IMR-90 (cell line): ENCODE measurements at regions not wholly inside any gene's neighbourhood (a gene's known extent, or its start where the extent isn't known, plus 50 kb on each side); places are given as distances from the start of the nearest gene placed in this dataset.

Experiments
- ATAC-seq: fragments of 200-7000 bp; cut with Tn5 transposase; 2 replicates; pipeline ENCODE4 v1.9.1; 2020; ENCODE audit warnings: low read depth, mild to moderate bottlenecking, moderate library complexity
- BruUV-seq: library from RNA; stranded (reverse); fragments of 400-500 nt; replicated peaks from 2 replicates; lab custom pipeline; 2021; lab: Mats Ljungman, UMichigan
- CTCF ChIA-PET: fragments of 300-600 bp; formaldehyde crosslinking; extraction: SDS; loops from one replicate; lab custom pipeline; 2021; ENCODE audit warnings: antibody characterized with exemption; lab: Yijun Ruan, JAX
- POLR2A ChIA-PET: fragments of 300-600 bp; sonication (Branson Sonifier 250); formaldehyde crosslinking; loops from one replicate; lab custom pipeline; 2022; ENCODE audit warnings: antibody characterized with exemption; ENCODE audit not compliant: unreplicated experiment; lab: Charles Lee
- DNase-seq: peaks from one replicate; pipeline ENCODE4 v3.0.0; 2013
- H2AFZ ChIP-seq: replicated peaks from 2 replicates; pipeline ENCODE3; 2013; ENCODE audit warnings: low read length, mild to moderate bottlenecking; ENCODE audit not compliant: poor library complexity
- H2AK5ac ChIP-seq: 2 replicates; pipeline ENCODE4 v1.6.1; 2013; ENCODE audit warnings: low read depth, low read length, inconsistent platforms
- H2AK9ac ChIP-seq: replicated peaks from 2 replicates; pipeline ENCODE3; 2013; ENCODE audit warnings: mild to moderate bottlenecking, low read depth, low read length, moderate library complexity; ENCODE audit not compliant: poor library complexity
- H2BK120ac ChIP-seq: 2 replicates; pipeline ENCODE4 v1.6.1; 2013; ENCODE audit warnings: low read depth, low read length, inconsistent platforms
- H2BK15ac ChIP-seq: 3 replicates; pipeline ENCODE4 v1.6.1; 2013; ENCODE audit warnings: low read depth, low read length, inconsistent platforms
- H2BK20ac ChIP-seq: 2 replicates; pipeline ENCODE4 v1.6.1; 2013; ENCODE audit warnings: low read depth, mild to moderate bottlenecking, inconsistent platforms, low read length, moderate library complexity
- H2BK5ac ChIP-seq: 2 replicates; pipeline ENCODE4 v1.6.1; 2013; ENCODE audit warnings: mild to moderate bottlenecking, low read depth, low read length, inconsistent platforms; ENCODE audit not compliant: poor library complexity, severe bottlenecking
- H3K14ac ChIP-seq: replicated peaks from 2 replicates; pipeline ENCODE4 v1.6.1; 2013; ENCODE audit warnings: low read depth, low read length, inconsistent platforms
- H3K18ac ChIP-seq: 2 replicates; pipeline ENCODE4 v1.6.1; 2013; ENCODE audit warnings: low read depth, low read length, control low read depth
- H3K23ac ChIP-seq: 2 replicates; pipeline ENCODE4 v1.6.1; 2013; ENCODE audit warnings: low read depth, low read length, inconsistent platforms
- H3K27ac ChIP-seq: 2 replicates; pipeline ENCODE4 v1.5.1; 2013; ENCODE audit warnings: mild to moderate bottlenecking, control low read depth, low read length; ENCODE audit not compliant: insufficient read depth
- H3K27me3 ChIP-seq: 2 replicates; pipeline ENCODE4 v1.6.1; 2013; ENCODE audit warnings: low read length; ENCODE audit not compliant: control insufficient read depth, insufficient read depth
- H3K36me3 ChIP-seq: 2 replicates; pipeline ENCODE4 v1.6.1; 2013; ENCODE audit warnings: low read length, mixed read lengths; ENCODE audit not compliant: control insufficient read depth, insufficient read depth
- H3K4ac ChIP-seq: 2 replicates; pipeline ENCODE4 v1.6.1; 2013; ENCODE audit warnings: low read depth, low read length, inconsistent platforms
- H3K4me1 ChIP-seq: 2 replicates; pipeline ENCODE4 v1.6.1; 2013; ENCODE audit warnings: low read length, mixed read lengths; ENCODE audit not compliant: control insufficient read depth, insufficient read depth
- H3K4me2 ChIP-seq: 2 replicates; pipeline ENCODE4 v1.6.1; 2013; ENCODE audit warnings: low read depth, mild to moderate bottlenecking, control low read depth, low read length, moderate library complexity
- H3K4me3 ChIP-seq: 2 replicates; pipeline ENCODE4 v1.5.1; 2013; ENCODE audit warnings: low read depth, mild to moderate bottlenecking, control low read depth, low read length, moderate library complexity; ENCODE audit not compliant: insufficient read depth
- H3K56ac ChIP-seq: 2 replicates; pipeline ENCODE4 v1.6.1; 2013; ENCODE audit warnings: low read length, inconsistent platforms; ENCODE audit not compliant: insufficient read depth; ENCODE audit errors: extremely low read depth
- H3K79me1 ChIP-seq, 2 experiments: 2 replicates each; pipeline ENCODE4 v1.6.1; 2013; ENCODE audit warnings: low read length in 2 of 2, inconsistent platforms in 1 of 2, low read depth in 1 of 2
- H3K9ac ChIP-seq: 2 replicates; pipeline ENCODE4 v1.6.1; 2013; ENCODE audit warnings: low read depth, low read length, control low read depth
- H3K9me1 ChIP-seq: 2 replicates; pipeline ENCODE4 v1.6.1; 2013; ENCODE audit warnings: low read length, inconsistent platforms; ENCODE audit not compliant: insufficient read depth
- H3K9me3 ChIP-seq: 2 replicates; pipeline ENCODE4 v1.6.1; 2013; ENCODE audit warnings: low read length; ENCODE audit not compliant: control insufficient read depth, insufficient read depth
- H4K20me1 ChIP-seq: 2 replicates; pipeline ENCODE4 v1.6.1; 2013; ENCODE audit warnings: low read length, inconsistent platforms; ENCODE audit not compliant: insufficient read depth
- H4K5ac ChIP-seq: 2 replicates; pipeline ENCODE4 v1.6.1; 2013; ENCODE audit warnings: mild to moderate bottlenecking, low read depth, low read length, control low read depth
- H4K8ac ChIP-seq, 2 experiments: 2 replicates each; pipeline ENCODE4 v1.6.1; 2013; ENCODE audit warnings: low read depth in 2 of 2, low read length in 2 of 2, control low read depth in 1 of 2, inconsistent platforms in 1 of 2
- H4K91ac ChIP-seq: 2 replicates; pipeline ENCODE4 v1.6.1; 2013; ENCODE audit warnings: low read depth, low read length, inconsistent platforms; ENCODE audit not compliant: insufficient read depth
- CEBPB ChIP-seq: IDR thresholded peaks from 2 replicates; pipeline ENCODE4 v1.6.1; 2012; ENCODE audit warnings: low read depth, low read length, improper control_type of control experiment
- CTCF ChIP-seq: conservative IDR thresholded peaks from 2 replicates; pipeline ENCODE4 v1.5.1; 2012; ENCODE audit warnings: mild to moderate bottlenecking, low read depth, low read length, improper control_type of control experiment
- ELK1 ChIP-seq: fragments of 150-350 bp; IDR thresholded peaks from 2 replicates; pipeline ENCODE4 v1.6.1; 2016; ENCODE audit warnings: low read depth, mild to moderate bottlenecking, low read length, moderate library complexity, borderline replicate concordance
- MAFK ChIP-seq: IDR thresholded peaks from 2 replicates; pipeline ENCODE4 v1.6.1; 2012; ENCODE audit warnings: low read depth, low read length, improper control_type of control experiment
- MAZ ChIP-seq: IDR thresholded peaks from 2 replicates; pipeline ENCODE4 v1.6.1; 2012; ENCODE audit warnings: low read depth, mild to moderate bottlenecking, low read length, improper control_type of control experiment, moderate library complexity, borderline replicate concordance
- MXI1 ChIP-seq: IDR thresholded peaks from 2 replicates; pipeline ENCODE4 v1.6.1; 2012; ENCODE audit warnings: low read depth, mild to moderate bottlenecking, low read length, moderate library complexity, borderline replicate concordance
- POLR2A ChIP-seq: IDR thresholded peaks from 2 replicates; pipeline ENCODE4 v1.6.1; 2012; ENCODE audit warnings: mild to moderate bottlenecking, low read depth, low read length
- RCOR1 ChIP-seq: IDR thresholded peaks from 2 replicates; pipeline ENCODE4 v1.6.1; 2012; ENCODE audit warnings: mild to moderate bottlenecking, low read length, improper control_type of control experiment; ENCODE audit not compliant: insufficient replicate concordance
- WGBS, 2 experiments: methylation state at CpG; one replicate each; pipeline versions ENCODE4 v1.1.5 to v1.1.7; 2013; ENCODE audit warnings: missing lambda C conversion rate in 2 of 2; ENCODE audit not compliant: insufficient read length in 1 of 2; ENCODE audit errors: extremely low coverage in 2 of 2; 5-methylcytosine and 5-hydroxymethylcytosine counted together
- dilution Hi-C: fragments of 300-500 bp; cut with HindIII; formaldehyde crosslinking; loops from one replicate; pipeline ENCODE4 v1.14.3; 2018; ENCODE audit warnings: low sequenced_read_pairs; ENCODE audit not compliant: unreplicated experiment
- in situ Hi-C: fragments of 300-500 bp; cut with MboI; formaldehyde crosslinking; loops from 3 replicates; pipeline ENCODE4 v1.14.3; 2019; ENCODE audit warnings: low sequenced_read_pairs, inconsistent platforms, mixed read lengths
- intact Hi-C: fragments of 100-400 bp; cut with micrococcal nuclease; formaldehyde crosslinking; loops from 2 replicates; pipeline ENCODE4 v1.10.0; 2022

GRCh38 chr9:79166005-79166404, 405.8 kb upstream of the TLE4 start:
- no peak overlapping the region for H2BK5ac ChIP-seq
- no peak overlapping the region for H3K4me2 ChIP-seq
- no peak overlapping the region for H4K91ac ChIP-seq
- H2BK20ac ChIP-seq: no peak overlapping the region
- no peaks in the 10 kb centered on the region for H3K27me3 ChIP-seq
- no peak overlapping the region for H2BK15ac ChIP-seq
- WGBS, 2 experiments: 29% methylated on average over 1 of the region's 3 CpGs; no CpG with 5 or more reads in 1 of the 2 experiments
- H3K79me1 ChIP-seq: no peaks in the 10 kb centered on the region
- H3K9me1 ChIP-seq: no peaks in the 10 kb centered on the region
- H3K9me3 ChIP-seq: peaks cover 2% of the 10 kb centered on the region; the same call in 1 of the 2 replicates
- POLR2A ChIA-PET: no interaction called here
- CTCF ChIA-PET: interaction anchor here (1.0 kb wide), 1 partner anchor 23 kb away, joined by 3 read pairs; no protein-coding TSS in a partner anchor
- H3K36me3 ChIP-seq: no peaks in the 10 kb centered on the region
- no peak overlapping the region for H3K23ac ChIP-seq
- no TSS peak for BruUV-seq
- H3K18ac ChIP-seq: no peak overlapping the region
- H4K20me1 ChIP-seq: no peaks in the 10 kb centered on the region
- no peak overlapping the region for H3K56ac ChIP-seq
- no peak overlapping the region for H2BK120ac ChIP-seq
- H3K4ac ChIP-seq: no peak overlapping the region
- no peak overlapping the region for H2AK9ac ChIP-seq
- TF ChIP-seq MAZ (no peak), POLR2A (no peak), CTCF (no peak), CEBPB (peak; percentile 85), RCOR1 (no peak), ELK1 (no peak), MAFK (no peak), MXI1 (no peak)
- H4K5ac ChIP-seq: no peak overlapping the region
- H3K27ac ChIP-seq: no peak overlapping the region
- dilution Hi-C loops: no loop called here
- H3K4me1 ChIP-seq: no peaks in the 10 kb centered on the region
- H4K8ac ChIP-seq: no peak overlapping the region
- intact Hi-C loops: no loop called here
- peak; percentile 20 for DNase-seq
- H2AK5ac ChIP-seq: no peak overlapping the region
- H3K9ac ChIP-seq: no peak overlapping the region
- H3K4me3 ChIP-seq: no peak overlapping the region
- no peak overlapping the region for H3K14ac ChIP-seq
- no peak overlapping the region for H2AFZ ChIP-seq
- no peak for ATAC-seq
- in situ Hi-C loops: no loop called here
